ENCODE measurements at regions not wholly inside any gene's neighbourhood (a gene's known extent, or its start where the extent isn't known, plus 50 kb on each side); places are given as distances from the start of the nearest gene placed in this dataset.
"Not testable (repeated sequence)": the region's sequence is repeated elsewhere in the genome, so short reads cannot be mapped to it uniquely, and the experiment has no call there.

GRCh38 chr5:34244281-34245031, 201.4 kb upstream of the C1QTNF3 start:
- ATAC-seq = peak; percentile 95
- intact Hi-C loops (cut with micrococcal nuclease) = not testable (repeated sequence)

DNA sequence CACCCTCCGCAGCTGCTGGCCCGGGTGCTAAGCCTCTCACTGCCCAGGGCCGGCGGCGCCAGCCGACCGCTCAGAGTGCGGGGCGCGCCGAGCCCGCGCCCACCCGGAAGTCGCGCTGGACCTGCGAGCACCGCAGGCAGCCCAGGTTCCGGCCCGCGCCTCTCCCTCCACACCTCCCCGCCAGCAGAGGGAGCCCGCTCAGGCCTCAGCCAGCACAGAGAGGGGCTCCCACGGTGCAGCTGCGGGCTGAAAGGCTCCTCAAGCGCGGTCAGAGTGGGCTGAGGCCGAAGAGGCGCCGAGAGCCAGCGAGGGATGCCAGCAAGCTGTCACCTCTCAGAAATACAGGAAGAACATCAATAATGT, 202.0 kb upstream of the C1QTNF3 start:
- ATAC-seq = peak; percentile 100
- DNase-seq; intact Hi-C loops (cut with micrococcal nuclease): not testable (repeated sequence)

More at GRCh38 chr5:34244281-34245031, 201.4 kb upstream of the C1QTNF3 start:
- DNase-seq = peak; percentile 80

GRCh38 chr5:34245813-34246212, 202.8 kb upstream of the C1QTNF3 start:
- ATAC-seq; DNase-seq; intact Hi-C loops (cut with micrococcal nuclease): not testable (repeated sequence)

DNA sequence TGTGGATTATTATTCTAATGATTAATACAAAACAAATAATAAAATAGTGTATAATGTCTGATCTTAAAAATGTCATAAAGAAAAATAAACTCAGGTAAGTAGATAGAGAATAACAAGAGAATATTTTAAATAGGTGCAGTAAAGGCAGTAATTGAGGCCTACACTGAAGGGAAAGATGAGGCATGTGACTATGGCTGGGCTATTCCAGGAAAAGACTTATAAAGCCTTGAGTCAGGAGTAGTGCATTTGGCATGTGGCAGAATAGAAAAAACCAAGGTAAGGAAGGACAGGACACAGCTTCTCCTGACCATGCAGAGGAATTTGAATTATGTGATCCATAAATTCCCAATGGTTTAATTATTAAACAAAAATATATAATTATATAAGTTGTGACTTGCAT, 215.6 kb upstream of the C1QTNF3 start:
- ATAC-seq; intact Hi-C loops (cut with micrococcal nuclease); DNase-seq: not testable (repeated sequence)

DNA sequence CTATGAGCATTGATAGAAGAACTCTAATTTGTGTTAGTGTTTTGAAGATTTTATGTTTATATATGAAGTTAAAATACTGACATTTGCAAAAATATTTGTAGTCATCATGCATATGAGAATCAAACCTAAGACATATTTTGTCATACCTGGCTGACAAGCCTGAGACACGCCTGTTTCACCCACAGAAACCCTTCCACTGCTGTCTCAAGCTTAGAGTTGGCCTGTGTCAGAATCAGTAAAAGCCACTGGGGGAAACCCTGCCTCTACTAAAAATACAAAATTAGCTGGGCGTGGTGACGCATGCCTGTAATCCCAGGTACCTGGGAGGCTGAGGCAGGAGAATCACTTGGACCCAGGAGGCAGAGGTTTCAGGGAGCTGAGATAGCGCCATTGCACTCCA, 218.0 kb upstream of the C1QTNF3 start:
- ATAC-seq; DNase-seq; intact Hi-C loops (cut with micrococcal nuclease): not testable (repeated sequence)

DNA sequence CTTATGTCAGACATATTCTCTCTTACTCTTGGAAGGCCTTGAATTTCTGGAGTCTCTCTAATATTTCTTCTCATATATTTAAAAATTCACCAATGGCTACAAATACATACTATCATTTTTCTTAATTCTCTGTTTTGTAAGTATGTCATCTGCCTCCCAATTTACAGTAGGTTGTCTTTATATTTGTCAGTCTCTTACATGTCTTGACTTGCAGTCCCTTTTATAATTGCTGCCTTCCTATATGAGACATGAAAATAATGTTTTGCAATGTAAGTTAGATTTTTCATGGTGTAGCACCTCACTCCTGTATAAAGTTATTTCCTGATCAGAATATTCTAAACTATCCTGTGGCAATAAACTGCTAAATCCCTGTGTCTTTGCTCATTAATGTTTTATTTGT, 223.1 kb upstream of the C1QTNF3 start:
- ATAC-seq; intact Hi-C loops (cut with micrococcal nuclease); DNase-seq: not testable (repeated sequence)

GRCh38 chr5:34296759-34297158, 253.7 kb upstream of the C1QTNF3 start:
- DNase-seq, ATAC-seq: not testable (repeated sequence)

GRCh38 chr5:34329201-34329600, 286.2 kb upstream of the C1QTNF3 start:
- intact Hi-C loops (cut with micrococcal nuclease); DNase-seq; ATAC-seq: not testable (repeated sequence)

More at GRCh38 chr5:34296759-34297158, 253.7 kb upstream of the C1QTNF3 start:
- intact Hi-C loops (cut with micrococcal nuclease) = not testable (repeated sequence)

DNA sequence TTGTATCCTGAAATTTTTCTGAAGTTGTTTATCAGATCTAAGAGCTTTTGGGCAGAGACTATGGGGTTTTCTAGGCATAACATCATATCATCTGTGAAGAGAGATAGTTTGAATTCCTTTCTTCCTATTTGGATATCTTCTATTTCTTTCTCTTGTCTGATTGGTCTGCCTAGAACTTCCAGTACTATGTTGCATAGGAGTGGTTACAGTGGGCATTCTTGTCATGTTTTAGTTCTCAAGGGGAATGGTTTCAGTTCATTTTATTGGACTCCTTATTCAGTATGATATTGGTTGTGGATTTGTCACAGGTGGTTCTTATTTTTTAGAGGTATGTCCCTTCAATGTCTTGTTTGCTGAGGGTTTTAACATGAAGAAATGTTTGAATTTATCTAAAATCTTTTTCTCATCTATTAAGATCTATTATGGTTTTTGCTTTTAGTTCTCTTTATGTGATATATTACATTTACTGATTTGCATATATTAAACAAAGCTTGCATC, 286.6 kb upstream of the C1QTNF3 start:
- intact Hi-C loops (cut with micrococcal nuclease); ATAC-seq; DNase-seq: not testable (repeated sequence)

- ATAC-seq; intact Hi-C loops (cut with micrococcal nuclease); DNase-seq: not testable (repeated sequence)
Measured at GRCh38 chr5:34331928-34332454, 289.0 kb upstream of the C1QTNF3 start.

GRCh38 chr5:34339408-34340001, 296.5 kb upstream of the C1QTNF3 start:
- DNase-seq; ATAC-seq; intact Hi-C loops (cut with micrococcal nuclease): not testable (repeated sequence)

- intact Hi-C loops (cut with micrococcal nuclease); DNase-seq; ATAC-seq: not testable (repeated sequence)
Measured at GRCh38 chr5:34354440-34354839, 301.7 kb upstream of the RAI14 start.

DNA sequence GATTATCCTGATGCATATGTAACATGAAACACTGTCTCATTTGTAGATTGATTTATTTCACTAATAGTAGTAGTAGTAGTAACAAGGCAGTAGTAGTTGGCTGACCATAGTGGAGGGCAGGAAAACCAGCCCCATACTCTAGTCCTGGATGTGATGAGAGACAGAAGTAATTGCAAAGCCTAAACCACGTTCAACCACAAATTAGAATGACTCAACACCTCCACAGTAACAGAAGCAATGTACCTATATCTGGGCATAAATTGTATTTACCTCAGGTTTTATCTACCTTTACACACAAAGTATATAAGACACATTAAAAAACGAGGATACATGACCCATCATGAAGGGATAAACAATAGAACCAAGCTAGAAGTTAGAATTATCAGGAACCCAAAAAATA, 284.7 kb upstream of the RAI14 start:
- intact Hi-C loops (cut with micrococcal nuclease); DNase-seq; ATAC-seq: not testable (repeated sequence)

DNA sequence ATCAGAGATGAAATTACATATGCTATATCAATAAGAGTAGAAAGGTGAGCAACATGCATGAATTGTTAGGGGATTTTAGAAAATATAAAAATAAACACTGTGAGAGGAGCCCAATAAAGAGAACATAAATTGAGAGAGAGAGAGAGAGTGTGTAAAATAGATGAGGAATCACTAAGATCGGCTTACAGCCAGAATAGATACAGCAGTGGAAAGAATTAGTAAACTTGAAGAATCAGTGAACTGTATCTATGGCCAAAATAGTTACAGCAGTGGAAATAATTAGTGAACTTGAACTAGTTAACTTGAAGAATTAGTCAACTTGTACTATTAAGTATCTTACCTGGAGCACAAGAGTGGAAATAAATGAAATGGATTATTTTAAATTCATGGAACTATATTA, 284.3 kb upstream of the RAI14 start:
- ATAC-seq; intact Hi-C loops (cut with micrococcal nuclease); DNase-seq: not testable (repeated sequence)

DNA sequence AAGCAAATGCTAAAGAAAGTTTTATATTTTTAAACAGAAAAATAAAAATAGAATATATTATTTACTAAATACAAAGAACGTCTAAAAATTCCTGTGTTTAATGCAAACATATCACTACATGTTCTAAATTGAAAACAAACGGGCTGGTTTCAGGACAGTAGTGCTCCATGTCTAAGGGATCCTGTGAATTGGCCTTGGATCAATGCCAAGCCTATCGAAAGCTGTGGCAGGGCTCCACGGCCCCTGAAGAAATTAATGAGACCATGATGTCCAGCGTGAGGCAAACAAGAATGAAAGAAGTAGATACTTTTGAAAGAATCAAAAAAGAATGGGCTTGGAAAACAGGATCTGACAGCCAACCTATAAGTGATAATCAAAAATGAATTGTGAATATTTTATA, 283.4 kb upstream of the RAI14 start:
- ATAC-seq; intact Hi-C loops (cut with micrococcal nuclease); DNase-seq: not testable (repeated sequence)

DNA sequence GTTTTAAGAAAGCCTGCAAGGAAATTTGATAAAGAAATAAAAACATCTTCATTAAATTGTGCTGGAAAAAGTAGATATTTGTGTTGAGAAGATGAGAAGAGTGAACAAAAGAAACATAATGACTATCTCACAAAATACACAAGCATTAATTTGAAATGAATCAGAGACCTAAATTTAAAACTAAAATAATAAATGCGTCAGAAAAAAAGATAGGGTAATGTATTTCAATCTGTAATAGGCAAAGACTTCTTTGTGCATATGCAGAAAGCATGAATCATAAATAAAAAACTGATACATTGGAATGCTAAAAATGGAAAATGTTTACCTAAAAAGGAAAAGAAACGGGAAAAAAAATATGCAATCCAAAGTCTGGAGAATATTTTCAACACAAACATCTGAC, 278.5 kb upstream of the RAI14 start:
- intact Hi-C loops (cut with micrococcal nuclease); DNase-seq; ATAC-seq: not testable (repeated sequence)

DNA sequence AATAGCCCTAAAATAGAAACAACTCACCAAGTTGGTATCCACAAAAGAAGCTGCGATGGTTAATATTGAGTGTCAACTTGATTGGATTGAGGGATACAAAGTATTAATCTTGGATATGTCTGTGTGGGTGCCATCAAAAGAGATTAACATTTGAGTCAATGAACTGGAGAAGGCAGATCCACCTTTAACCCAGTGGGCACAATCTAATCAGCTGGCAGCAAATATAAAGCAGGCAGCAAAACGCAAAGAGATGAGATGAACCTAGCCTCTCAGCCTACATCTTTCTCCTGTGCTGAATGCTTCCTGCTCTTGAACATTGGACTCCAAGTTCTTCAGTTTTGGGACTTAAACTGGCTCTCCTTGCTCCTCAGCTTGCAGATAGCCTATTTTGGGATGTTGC, 277.6 kb upstream of the RAI14 start:
- DNase-seq, ATAC-seq: not testable (repeated sequence)

GRCh38 chr5:34388754-34389153, 267.4 kb upstream of the RAI14 start:
- intact Hi-C loops (cut with micrococcal nuclease); ATAC-seq; DNase-seq: not testable (repeated sequence)

More for the DNA sequence above, 277.6 kb upstream of the RAI14 start:
- intact Hi-C loops (cut with micrococcal nuclease) = not testable (repeated sequence)

- intact Hi-C loops (cut with micrococcal nuclease) = no loop called here
- DNase-seq (no peak), ATAC-seq (no peak)
Measured at GRCh38 chr5:34409373-34409772, 246.8 kb upstream of the RAI14 start.
